B cell (primary cell): ENCODE measurements at regions not wholly inside any gene's neighbourhood (a gene's known extent, or its start where the extent isn't known, plus 50 kb on each side); places are given as distances from the start of the nearest gene placed in this dataset.

ENCODE experiments used
- ATAC-seq: fragments of 200-7000 bp; cut with Tn5 transposase; one replicate; pipeline ENCODE4 v1.10.0; 2021; ENCODE audit warnings: low read depth, mild to moderate bottlenecking, moderate number of reproducible peaks, moderate library complexity
- CTCF ChIA-PET: fragments of 350-600 bp; sonication (Branson Sonifier 250); formaldehyde crosslinking; loops from one replicate; lab custom pipeline; 2021; ENCODE audit warnings: antibody characterized with exemption, inconsistent platforms; lab: Charles Lee
- POLR2A ChIA-PET: fragments of 350-600 bp; sonication (Branson Sonifier 250); formaldehyde crosslinking; loops from one replicate; lab custom pipeline; 2021; ENCODE audit warnings: antibody characterized with exemption; lab: Charles Lee
- DNase-seq: peaks from one replicate; pipeline ENCODE4 v3.0.0; 2013
- H2AFZ ChIP-seq: 2 replicates; pipeline ENCODE4 v1.6.1; 2012; ENCODE audit warnings: mild to moderate bottlenecking, low read depth, low read length; ENCODE audit not compliant: insufficient read depth, poor library complexity, severe bottlenecking
- H3K27ac ChIP-seq, 2 donors: 1 replicate in 1 of 2; 2 replicates in 1 of 2; pipeline ENCODE4 v1.5.1; 2012 to 2013; ENCODE audit warnings: low read length in 2 of 2, mild to moderate bottlenecking in 2 of 2, moderate library complexity in 1 of 2
- H3K27me3 ChIP-seq, 4 experiments: fragments of 200-600 bp in 1 of 4; sonication (generic) in 1 of 4; replicated peaks in 1 of 4; 1 replicate in 2 of 4; 2 replicates in 2 of 4; pipeline versions ENCODE4 v1.6.1 to v1.7.0; 2013 to 2016; ENCODE audit warnings: low read length in 3 of 4, mild to moderate bottlenecking in 2 of 4, mixed read lengths in 1 of 4, moderate library complexity in 1 of 4; ENCODE audit not compliant: insufficient read depth in 4 of 4, control insufficient read depth in 3 of 4; ENCODE audit errors: control extremely low read depth in 1 of 4
- H3K36me3 ChIP-seq, 2 experiments: replicated peaks in 1 of 2; 1 replicate in 1 of 2; 2 replicates in 1 of 2; pipeline versions ENCODE4 v1.6.1 to v1.7.1; 2013; ENCODE audit warnings: low read length in 1 of 2; ENCODE audit not compliant: insufficient read depth in 2 of 2, control insufficient read depth in 1 of 2; ENCODE audit errors: control extremely low read depth in 1 of 2, extremely low read depth in 1 of 2
- H3K4me1 ChIP-seq, 2 donors: fragments of 200-600 bp in 1 of 2; sonication (generic) in 1 of 2; 1 replicate in 1 of 2; 2 replicates in 1 of 2; pipeline versions ENCODE4 v1.5.1 to v1.6.1; 2013 to 2017; ENCODE audit warnings: low read length in 2 of 2; ENCODE audit not compliant: control insufficient read depth in 2 of 2, insufficient read depth in 2 of 2
- H3K4me2 ChIP-seq: replicated peaks from 2 replicates; pipeline ENCODE3; 2012; ENCODE audit warnings: mild to moderate bottlenecking, low read depth, low read length; ENCODE audit not compliant: poor library complexity, severe bottlenecking
- H3K4me3 ChIP-seq, 5 experiments: fragments of 200-600 bp in 1 of 5; sonication (generic) in 1 of 5; 1 replicate in 3 of 5; 2 replicates in 2 of 5; pipeline versions ENCODE4 v1.5.1 to v1.7.0; 2011 to 2016; ENCODE audit warnings: low read length in 4 of 5, mild to moderate bottlenecking in 4 of 5, low read depth in 2 of 5, control low read depth in 1 of 5, moderate library complexity in 1 of 5; ENCODE audit not compliant: insufficient read depth in 1 of 5; ENCODE audit errors: control extremely low read depth in 1 of 5, extremely low read depth in 1 of 5
- H3K79me2 ChIP-seq: fragments of 200-600 bp; sonication (generic); one replicate; pipeline ENCODE4 v1.6.0; 2016; ENCODE audit warnings: low read length; ENCODE audit not compliant: control insufficient read depth, insufficient read depth
- H3K9ac ChIP-seq: fragments of 200-600 bp; sonication (generic); 2 replicates; pipeline ENCODE4 v1.6.1; 2017; ENCODE audit warnings: mild to moderate bottlenecking, low read length, moderate library complexity
- H3K9me3 ChIP-seq, 3 donors: one replicate each; pipeline versions ENCODE4 v1.6.1 to v1.7.1; 2013; ENCODE audit warnings: low read length in 2 of 3; ENCODE audit not compliant: control insufficient read depth in 2 of 3, insufficient read depth in 1 of 3; ENCODE audit errors: control extremely low read depth in 1 of 3
- H4K20me1 ChIP-seq: 2 replicates; pipeline ENCODE4 v1.6.0; 2012; ENCODE audit warnings: mild to moderate bottlenecking, low read length; ENCODE audit not compliant: insufficient read depth, control insufficient read depth, poor library complexity, severe bottlenecking
- H3K27ac Mint-ChIP-seq: one replicate; pipeline ENCODE4 v1.8.0; 2021; ENCODE audit warnings: mixed read lengths
- H3K27me3 Mint-ChIP-seq: one replicate; pipeline ENCODE4 v1.8.0; 2021; ENCODE audit warnings: mixed read lengths
- H3K4me1 Mint-ChIP-seq: one replicate; pipeline ENCODE4 v1.8.0; 2021; ENCODE audit warnings: mixed read lengths
- H3K4me3 Mint-ChIP-seq: one replicate; pipeline ENCODE4 v1.8.0; 2021; ENCODE audit warnings: mixed read lengths
- H3K9me3 Mint-ChIP-seq: one replicate; pipeline ENCODE4 v1.8.0; 2022; ENCODE audit warnings: mixed read lengths; ENCODE audit not compliant: insufficient read depth
- CTCF ChIP-seq: fragments of 200-600 bp; IDR thresholded peaks from one replicate; pipeline ENCODE4 v1.8.0; 2022; ENCODE audit warnings: antibody characterized with exemption, mild to moderate bottlenecking
- EZH2 ChIP-seq: IDR thresholded peaks from 2 replicates; pipeline ENCODE4 v1.6.1; 2012; ENCODE audit warnings: borderline replicate concordance, low read depth, mild to moderate bottlenecking, moderate library complexity, low read length; ENCODE audit not compliant: insufficient read depth, poor library complexity, severe bottlenecking
- WGBS: methylation state at CpG from one replicate; pipeline ENCODE4 v1.1.5; 2013; ENCODE audit warnings: missing lambda C conversion rate; ENCODE audit not compliant: insufficient coverage; 5-methylcytosine and 5-hydroxymethylcytosine counted together
- intact Hi-C: fragments of 100-400 bp; cut with micrococcal nuclease; formaldehyde crosslinking; loops from one replicate; pipeline ENCODE4 v1.10.0; 2022

- TF ChIP-seq CTCF = no peak
- no peaks in the 10 kb centered on the region for H3K79me2 ChIP-seq
- H3K27me3 ChIP-seq = no peaks in the 10 kb centered on the region
- CTCF ChIA-PET = no interaction called here
- no peaks in the 10 kb centered on the region for H4K20me1 ChIP-seq
- H3K4me1 ChIP-seq = no peaks in the 10 kb centered on the region
- ATAC-seq (no peak), DNase-seq (no peak)
- intact Hi-C loops = no loop called here
- H3K4me2 ChIP-seq = no peak overlapping the region
- H3K9me3 Mint-ChIP-seq = no peaks in the 10 kb centered on the region
- no peak overlapping the region for H3K27ac ChIP-seq
- no peak overlapping the region for H3K4me3 Mint-ChIP-seq
- no peak overlapping the region for H2AFZ ChIP-seq
- H3K4me3 ChIP-seq = no peak overlapping the region
- no CpG with 5 or more reads among the region's 5 CpGs for WGBS
- peaks cover 4% of the 10 kb centered on the region for H3K4me1 Mint-ChIP-seq
- H3K27me3 Mint-ChIP-seq = no peaks in the 10 kb centered on the region
- no peak overlapping the region for H3K9ac ChIP-seq
- H3K9me3 ChIP-seq = no peaks in the 10 kb centered on the region
- H3K36me3 ChIP-seq = no peaks in the 10 kb centered on the region
- POLR2A ChIA-PET = no interaction called here
- no peak overlapping the region for H3K27ac Mint-ChIP-seq
These were observed 60.1 kb upstream of the MYCBP2 start for GRCh38 chr13:77386880-77387606.

- DNase-seq (no peak), ATAC-seq (no peak)
- H3K27ac Mint-ChIP-seq = no peak overlapping the region
- Histone ChIP-seq H3K79me2 (no peaks in the 10 kb centered on the region), H3K4me1 (no peaks in the 10 kb centered on the region), H3K9me3 (no peaks in the 10 kb centered on the region), H3K4me3 (no peak overlapping the region), H4K20me1 (no peaks in the 10 kb centered on the region), H3K27ac (no peak overlapping the region), H3K9ac (no peak overlapping the region), H3K27me3 (no peaks in the 10 kb centered on the region), H3K4me2 (no peak overlapping the region), H2AFZ (no peak overlapping the region), H3K36me3 (no peaks in the 10 kb centered on the region)
- intact Hi-C loops = no loop called here
- no peak overlapping the region for H3K4me3 Mint-ChIP-seq
- WGBS = 100% methylated on average over 1 of the region's 2 CpGs
- ChIA-PET CTCF (no interaction called here), POLR2A (no interaction called here)
- H3K4me1 Mint-ChIP-seq = peaks cover 4% of the 10 kb centered on the region
- no peaks in the 10 kb centered on the region for H3K9me3 Mint-ChIP-seq
- no peaks in the 10 kb centered on the region for H3K27me3 Mint-ChIP-seq
- TF ChIP-seq CTCF (no peak), EZH2 (no peak)
These were observed 59.2 kb upstream of the MYCBP2 start for GRCh38 chr13:77386046-77386445.
